Breast epithelium (tissue), 3 donors: ENCODE measurements at regions not wholly inside any gene's neighbourhood (a gene's known extent, or its start where the extent isn't known, plus 50 kb on each side); places are given as distances from the start of the nearest gene placed in this dataset.

Source experiments
- POLR2A ChIP-seq: fragments of 450-650 bp; IDR thresholded peaks from one replicate; pipeline ENCODE4 v1.6.1; 2016; ENCODE audit warnings: antibody characterized with exemption, mild to moderate bottlenecking, moderate library complexity
- POLR2AphosphoS5 ChIP-seq, 3 donors: sonication (generic); formaldehyde crosslinking; IDR thresholded peaks; one replicate each; pipeline ENCODE4 v1.6.1; 2017; ENCODE audit warnings: antibody characterized with exemption in 3 of 3
- TF ChIP-seq, protein P1 (sequence below), 3 donors: fragments of 450-650 bp; IDR thresholded peaks; one replicate each; pipeline ENCODE4 v1.5.1; 2016 to 2017; ENCODE audit warnings: antibody characterized with exemption in 3 of 3, mild to moderate bottlenecking in 3 of 3, moderate library complexity in 3 of 3

GRCh38 chrX:124737771-124738170, 391.4 kb downstream of the SH2D1A start:
- TF ChIP-seq, protein P1, sequence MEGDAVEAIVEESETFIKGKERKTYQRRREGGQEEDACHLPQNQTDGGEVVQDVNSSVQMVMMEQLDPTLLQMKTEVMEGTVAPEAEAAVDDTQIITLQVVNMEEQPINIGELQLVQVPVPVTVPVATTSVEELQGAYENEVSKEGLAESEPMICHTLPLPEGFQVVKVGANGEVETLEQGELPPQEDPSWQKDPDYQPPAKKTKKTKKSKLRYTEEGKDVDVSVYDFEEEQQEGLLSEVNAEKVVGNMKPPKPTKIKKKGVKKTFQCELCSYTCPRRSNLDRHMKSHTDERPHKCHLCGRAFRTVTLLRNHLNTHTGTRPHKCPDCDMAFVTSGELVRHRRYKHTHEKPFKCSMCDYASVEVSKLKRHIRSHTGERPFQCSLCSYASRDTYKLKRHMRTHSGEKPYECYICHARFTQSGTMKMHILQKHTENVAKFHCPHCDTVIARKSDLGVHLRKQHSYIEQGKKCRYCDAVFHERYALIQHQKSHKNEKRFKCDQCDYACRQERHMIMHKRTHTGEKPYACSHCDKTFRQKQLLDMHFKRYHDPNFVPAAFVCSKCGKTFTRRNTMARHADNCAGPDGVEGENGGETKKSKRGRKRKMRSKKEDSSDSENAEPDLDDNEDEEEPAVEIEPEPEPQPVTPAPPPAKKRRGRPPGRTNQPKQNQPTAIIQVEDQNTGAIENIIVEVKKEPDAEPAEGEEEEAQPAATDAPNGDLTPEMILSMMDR (IDR thresholded peaks at IDR 0.05), result no peak
- TF ChIP-seq POLR2AphosphoS5 (IDR thresholded peaks at IDR 0.05), result no peak
- no peak for TF ChIP-seq POLR2A
